Testis (tissue), 2 donors: ENCODE measurements at regions not wholly inside any gene's neighbourhood (a gene's known extent, or its start where the extent isn't known, plus 50 kb on each side); places are given as distances from the start of the nearest gene placed in this dataset.

ENCODE experiments used
- DNase-seq: peaks from one replicate; pipeline ENCODE4 v3.0.0-alpha.2; 2019
- H3K27ac ChIP-seq, 2 donors: fragments of 200-600 bp; sonication (generic); one replicate each; pipeline ENCODE4 v1.5.1; 2019
- H3K27me3 ChIP-seq: fragments of 200-600 bp; sonication (generic); one replicate; pipeline ENCODE4 v1.5.1; 2019
- H3K36me3 ChIP-seq: fragments of 200-600 bp; sonication (generic); one replicate; pipeline ENCODE4 v1.5.1; 2017; ENCODE audit warnings: low read depth; ENCODE audit errors: missing control alignments
- H3K4me1 ChIP-seq: fragments of 200-600 bp; sonication (generic); one replicate; pipeline ENCODE4 v1.5.1; 2019
- H3K4me3 ChIP-seq, 2 donors: fragments of 200-600 bp; sonication (generic); one replicate each; pipeline ENCODE4 v1.5.1; 2017 to 2019
- H3K9me3 ChIP-seq: fragments of 200-600 bp; sonication (generic); one replicate; pipeline ENCODE4 v1.5.1; 2017
- CTCF ChIP-seq, 3 experiments: fragments of 450-650 bp in 2 of 3; fragments of 200-600 bp in 1 of 3; sonication (generic) in 1 of 3; IDR thresholded peaks; one replicate each; pipeline ENCODE4 v1.5.1; 2016 to 2019; ENCODE audit warnings: antibody characterized with exemption in 3 of 3, mild to moderate bottlenecking in 2 of 3, moderate library complexity in 1 of 3
- POLR2A ChIP-seq: fragments of 450-650 bp; IDR thresholded peaks from one replicate; pipeline ENCODE4 v1.6.1; 2017; ENCODE audit warnings: antibody characterized with exemption, mild to moderate bottlenecking, moderate library complexity
- WGBS, 2 donors: methylation state at CpG; one replicate each; pipeline ENCODE4 v1.1.5; 2018; 5-methylcytosine and 5-hydroxymethylcytosine counted together
- intact Hi-C: fragments of 100-400 bp; cut with DNase I; formaldehyde crosslinking; loops from one replicate; pipeline ENCODE4 v1.15.1; 2023; ENCODE audit warnings: low total_unique reads

- no peak overlapping the region for H3K4me3 ChIP-seq
- TF ChIP-seq POLR2A (no peak), CTCF (IDR thresholded peaks at IDR 0.05) (no peak)
- 61 to 63% methylated on average over 9 of the region's 9 CpGs for WGBS, 2 donors
- H3K27me3 ChIP-seq: no peaks in the 10 kb centered on the region
- H3K36me3 ChIP-seq: no peaks in the 10 kb centered on the region
- H3K9me3 ChIP-seq: no peaks in the 10 kb centered on the region
- no peak overlapping the region for H3K27ac ChIP-seq
- intact Hi-C loops: no loop called here
- no peak for DNase-seq
- no peaks in the 10 kb centered on the region for H3K4me1 ChIP-seq
These were observed 245.3 kb downstream of the CTTN start for GRCh38 chr11:70643642-70644041.

- WGBS, 2 donors: 75 to 85% methylated on average over 9 to 15 of the region's 15 CpGs
- no peak for DNase-seq
- no peak for TF ChIP-seq CTCF (IDR thresholded peaks at IDR 0.05)
- TF ChIP-seq POLR2A: no peak
These were observed 246.2 kb downstream of the CTTN start for GRCh38 chr11:70644343-70645060.

GRCh38 chr11:70645537-70645936, 247.2 kb downstream of the CTTN start:
- Histone ChIP-seq H3K4me3 (no peak overlapping the region), H3K36me3 (no peaks in the 10 kb centered on the region), H3K4me1 (no peaks in the 10 kb centered on the region), H3K27me3 (no peaks in the 10 kb centered on the region), H3K9me3 (no peaks in the 10 kb centered on the region), H3K27ac (no peak overlapping the region)
- no peak for TF ChIP-seq CTCF (IDR thresholded peaks at IDR 0.05)
- TF ChIP-seq POLR2A: no peak
- 72 to 85% methylated on average over 5 to 9 of the region's 9 CpGs for WGBS, 2 donors
- intact Hi-C loops: no loop called here
- DNase-seq: no peak

More at GRCh38 chr11:70644343-70645060, 246.2 kb downstream of the CTTN start:
- no peaks in the 10 kb centered on the region for H3K4me1 ChIP-seq
- no peaks in the 10 kb centered on the region for H3K9me3 ChIP-seq
- no peak overlapping the region for H3K4me3 ChIP-seq
- intact Hi-C loops: no loop called here
- H3K27ac ChIP-seq: no peak overlapping the region
- no peaks in the 10 kb centered on the region for H3K36me3 ChIP-seq
- H3K27me3 ChIP-seq: no peaks in the 10 kb centered on the region

DNA sequence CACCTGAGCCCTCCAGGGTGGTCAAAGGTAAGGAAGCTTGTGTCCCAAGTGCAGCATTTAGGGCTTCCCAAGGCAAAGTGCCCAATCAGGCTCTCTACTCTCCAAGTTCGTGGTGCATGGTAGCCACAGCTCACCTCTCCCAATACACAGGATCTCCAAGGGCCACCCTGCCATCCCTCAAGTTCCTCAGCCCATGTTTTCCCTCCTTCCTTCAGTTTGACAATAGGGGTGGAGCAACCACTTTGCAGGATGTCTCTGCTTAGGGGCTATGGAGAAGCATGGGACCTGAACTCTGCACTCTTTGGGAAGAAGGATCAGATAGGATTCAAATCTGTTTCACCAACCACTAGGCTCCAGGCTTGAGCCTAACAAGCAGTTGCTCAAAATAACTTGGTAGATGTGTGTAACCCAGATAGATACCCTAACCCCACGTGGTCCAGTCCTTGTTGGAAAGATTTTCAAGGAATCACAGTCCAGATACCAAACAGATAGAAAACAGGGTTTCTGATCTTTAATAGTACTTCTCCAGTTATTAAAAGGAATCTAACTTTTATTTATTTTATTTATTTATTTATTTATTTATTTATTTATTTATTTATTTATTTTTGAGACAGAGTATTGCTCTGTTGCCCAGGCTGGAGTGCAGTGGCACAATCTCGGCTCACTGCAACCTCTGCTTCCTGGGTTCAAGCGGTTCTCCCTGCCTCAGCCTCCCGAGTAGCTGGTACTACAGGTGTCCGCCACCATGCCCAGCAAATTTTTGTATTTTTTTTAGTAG, 248.1 kb downstream of the CTTN start:
- no peaks in the 10 kb centered on the region for H3K36me3 ChIP-seq
- H3K27ac ChIP-seq: no peak overlapping the region
- 81 to 86% methylated on average over 5 to 6 of the region's 6 CpGs for WGBS, 2 donors
- intact Hi-C loops: no loop called here
- H3K4me3 ChIP-seq: no peak overlapping the region
- DNase-seq: no peak
- H3K9me3 ChIP-seq: no peaks in the 10 kb centered on the region
- H3K27me3 ChIP-seq: no peaks in the 10 kb centered on the region
- TF ChIP-seq CTCF (IDR thresholded peaks at IDR 0.05) (no peak), POLR2A (no peak)
- H3K4me1 ChIP-seq: no peaks in the 10 kb centered on the region
